GM12892 (cell line): ENCODE measurements at regions not wholly inside any gene's neighbourhood (a gene's known extent, or its start where the extent isn't known, plus 50 kb on each side); places are given as distances from the start of the nearest gene placed in this dataset.
"Not testable (repeated sequence)": the region's sequence is repeated elsewhere in the genome, so short reads cannot be mapped to it uniquely, and the experiment has no call there.

ENCODE experiments used
- POLR2A ChIP-seq: IDR thresholded peaks from 2 replicates; pipeline ENCODE4 v1.6.1; 2011; ENCODE audit warnings: low read depth, low read length, control low read depth
- POLR2AphosphoS5 ChIP-seq: IDR thresholded peaks from 2 replicates; pipeline ENCODE4 v1.6.1; 2011; ENCODE audit warnings: low read depth, low read length, control low read depth
- TAF1 ChIP-seq: IDR thresholded peaks from 2 replicates; pipeline ENCODE4 v1.6.1; 2011; ENCODE audit warnings: low read depth, mild to moderate bottlenecking, control low read depth, low read length, borderline replicate concordance

DNA sequence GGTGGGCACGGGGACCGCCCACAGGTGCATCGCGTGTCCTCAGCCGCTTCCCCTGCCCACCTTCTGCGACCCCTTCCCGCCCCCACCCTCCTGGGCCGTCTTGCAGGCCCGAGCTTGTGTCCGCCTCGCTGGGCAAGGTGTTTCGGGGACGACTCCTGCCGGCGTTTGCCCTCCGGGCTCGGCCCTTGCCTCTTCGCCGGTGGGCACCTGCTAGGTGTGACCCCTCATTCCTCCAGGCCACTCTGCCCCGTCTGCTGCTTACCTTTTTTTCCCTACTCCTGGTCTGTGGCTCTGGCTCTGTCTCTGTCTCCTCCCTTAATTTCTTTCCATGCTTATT, 219.7 kb downstream of the RTP5 start:
- not testable (repeated sequence) for TF ChIP-seq POLR2AphosphoS5, POLR2A, TAF1
